Tibial nerve (tissue), 4 donors: ENCODE measurements at regions not wholly inside any gene's neighbourhood (a gene's known extent, or its start where the extent isn't known, plus 50 kb on each side); places are given as distances from the start of the nearest gene placed in this dataset.

Source experiments
- DNase-seq, 2 donors: peaks; one replicate each; pipeline ENCODE4 v3.0.0-alpha.2; 2019; ENCODE audit warnings: low spot score in 2 of 2
- H3K27ac ChIP-seq, 4 donors: fragments of 200-600 bp; sonication (generic) in 3 of 4; one replicate each; pipeline ENCODE4 v1.5.1; 2017 to 2019; ENCODE audit warnings: mild to moderate bottlenecking in 1 of 4
- H3K27me3 ChIP-seq, 2 donors: fragments of 200-600 bp; sonication (generic) in 1 of 2; one replicate each; pipeline versions ENCODE4 v1.5.1 to v1.6.0; 2017 to 2019
- H3K36me3 ChIP-seq, 3 donors: fragments of 200-600 bp; sonication (generic); one replicate each; pipeline ENCODE4 v1.5.1; 2018 to 2019
- H3K4me1 ChIP-seq, 4 donors: fragments of 200-600 bp; sonication (generic) in 3 of 4; one replicate each; pipeline ENCODE4 v1.5.1; 2017 to 2019
- H3K4me3 ChIP-seq, 4 donors: fragments of 200-600 bp; sonication (generic) in 3 of 4; one replicate each; pipeline ENCODE4 v1.5.1; 2017 to 2019; ENCODE audit warnings: mild to moderate bottlenecking in 1 of 4, moderate library complexity in 1 of 4
- H3K9me3 ChIP-seq, 4 donors: fragments of 200-600 bp; sonication (generic) in 3 of 4; one replicate each; pipeline ENCODE4 v1.5.1; 2017 to 2019
- CTCF ChIP-seq, 5 experiments: fragments of 200-600 bp in 3 of 5; fragments of 450-650 bp in 2 of 5; sonication (generic) in 3 of 5; IDR thresholded peaks; one replicate each; pipeline ENCODE4 v1.5.1; 2016 to 2019; ENCODE audit warnings: antibody characterized with exemption in 5 of 5, mild to moderate bottlenecking in 3 of 5, moderate library complexity in 2 of 5
- EP300 ChIP-seq, 2 donors: sonication (generic); formaldehyde crosslinking; IDR thresholded peaks; one replicate each; pipeline ENCODE4 v1.6.1; 2017; ENCODE audit warnings: antibody characterized with exemption in 2 of 2, mild to moderate bottlenecking in 1 of 2
- POLR2A ChIP-seq, 2 donors: fragments of 450-650 bp; IDR thresholded peaks; one replicate each; pipeline ENCODE4 v1.6.1; 2017; ENCODE audit warnings: antibody characterized with exemption in 2 of 2, mild to moderate bottlenecking in 2 of 2, moderate library complexity in 2 of 2
- WGBS, 2 donors: methylation state at CpG; one replicate each; pipeline ENCODE4 v1.1.5; 2018; 5-methylcytosine and 5-hydroxymethylcytosine counted together

GRCh38 chr14:83163016-83163415, 1629.4 kb upstream of the SEL1L start:
- TF ChIP-seq POLR2A (IDR thresholded peaks at IDR 0.05) = no peak
- TF ChIP-seq CTCF (IDR thresholded peaks at IDR 0.05) = no peak
- TF ChIP-seq EP300 (IDR thresholded peaks at IDR 0.05) = no peak
- Histone ChIP-seq H3K4me3 (no peak overlapping the region), H3K9me3 (no peaks in the 10 kb centered on the region), H3K27ac (no peak overlapping the region), H3K4me1 (peaks cover 0 to 14% (median 0%) of the 10 kb centered on the region in 4 donors), H3K36me3 (no peaks in the 10 kb centered on the region), H3K27me3 (no peaks in the 10 kb centered on the region)
- DNase-seq = no peak
- WGBS, 2 donors = 36% methylated on average over 4 of the region's 4 CpGs

DNA sequence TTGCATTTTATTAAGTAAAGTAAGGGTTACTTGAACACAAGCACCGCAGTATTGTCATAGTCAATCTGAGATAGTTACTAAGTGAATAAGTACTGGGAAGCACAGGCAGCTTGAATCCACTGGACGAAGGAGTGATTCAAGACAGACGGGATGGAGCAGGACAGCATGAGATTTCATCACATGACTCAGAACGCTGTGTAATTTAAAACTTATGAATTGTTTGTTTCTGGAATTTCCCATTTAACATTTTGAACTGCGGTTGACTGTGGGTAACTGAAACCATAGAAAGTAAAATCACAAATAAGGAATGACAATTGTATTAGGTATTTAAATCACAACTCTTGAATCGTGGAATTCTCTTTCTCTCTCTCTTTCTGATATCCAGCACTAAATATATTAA, 1630.4 kb upstream of the SEL1L start:
- peaks cover 0 to 14% (median 0%) of the 10 kb centered on the region in 4 donors for H3K4me1 ChIP-seq

DNA sequence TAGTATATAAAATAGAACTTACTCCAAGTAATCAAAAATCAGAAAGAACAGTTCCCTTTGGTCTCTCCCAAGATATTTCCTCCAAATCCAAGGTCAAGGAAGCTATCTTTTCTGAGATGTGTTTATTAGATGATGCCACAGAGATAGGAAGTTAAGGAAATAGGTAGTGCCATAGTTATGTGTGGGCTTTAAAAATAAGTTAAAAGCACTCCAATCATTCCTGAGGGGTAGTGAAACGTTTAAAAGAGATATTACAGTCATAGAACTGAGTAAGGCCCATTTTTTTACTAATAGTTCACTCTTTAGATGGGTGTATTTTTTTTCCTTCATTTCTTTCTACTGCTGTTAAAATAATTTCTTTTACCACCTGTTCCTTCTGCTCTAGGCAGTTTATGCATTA, 1630.9 kb upstream of the SEL1L start:
- no peaks in the 10 kb centered on the region for H3K9me3 ChIP-seq
- TF ChIP-seq EP300 (IDR thresholded peaks at IDR 0.05) (no peak), POLR2A (IDR thresholded peaks at IDR 0.05) (no peak), CTCF (IDR thresholded peaks at IDR 0.05) (no peak)
- no peaks in the 10 kb centered on the region for H3K36me3 ChIP-seq
- peaks cover 0 to 14% (median 0%) of the 10 kb centered on the region in 4 donors for H3K4me1 ChIP-seq
- H3K27ac ChIP-seq = no peak overlapping the region
- no peak overlapping the region for H3K4me3 ChIP-seq
- WGBS, 2 donors = 48 to 54% methylated on average over 1 of the region's 1 CpG
- H3K27me3 ChIP-seq = no peaks in the 10 kb centered on the region
- no peak for DNase-seq

More for the DNA sequence above, 1630.4 kb upstream of the SEL1L start:
- no peaks in the 10 kb centered on the region for H3K9me3 ChIP-seq
- H3K4me3 ChIP-seq = no peak overlapping the region
- WGBS, 2 donors = 40 to 42% methylated on average over 6 of the region's 6 CpGs
- no peaks in the 10 kb centered on the region for H3K36me3 ChIP-seq
- no peak overlapping the region for H3K27ac ChIP-seq
- no peaks in the 10 kb centered on the region for H3K27me3 ChIP-seq
- TF ChIP-seq POLR2A (IDR thresholded peaks at IDR 0.05) (no peak), EP300 (IDR thresholded peaks at IDR 0.05) (no peak), CTCF (IDR thresholded peaks at IDR 0.05) (no peak)
- DNase-seq = no peak

GRCh38 chr14:83170165-83170564, 1636.5 kb upstream of the SEL1L start:
- Histone ChIP-seq H3K4me1 (no peaks in the 10 kb centered on the region), H3K4me3 (no peak overlapping the region), H3K36me3 (no peaks in the 10 kb centered on the region), H3K27me3 (no peaks in the 10 kb centered on the region), H3K9me3 (no peaks in the 10 kb centered on the region), H3K27ac (no peak overlapping the region)
- no peak for DNase-seq
- WGBS, 2 donors = 80 to 85% methylated on average over 3 of the region's 3 CpGs
- TF ChIP-seq POLR2A (IDR thresholded peaks at IDR 0.05) (no peak), CTCF (IDR thresholded peaks at IDR 0.05) (no peak), EP300 (IDR thresholded peaks at IDR 0.05) (no peak)

DNA sequence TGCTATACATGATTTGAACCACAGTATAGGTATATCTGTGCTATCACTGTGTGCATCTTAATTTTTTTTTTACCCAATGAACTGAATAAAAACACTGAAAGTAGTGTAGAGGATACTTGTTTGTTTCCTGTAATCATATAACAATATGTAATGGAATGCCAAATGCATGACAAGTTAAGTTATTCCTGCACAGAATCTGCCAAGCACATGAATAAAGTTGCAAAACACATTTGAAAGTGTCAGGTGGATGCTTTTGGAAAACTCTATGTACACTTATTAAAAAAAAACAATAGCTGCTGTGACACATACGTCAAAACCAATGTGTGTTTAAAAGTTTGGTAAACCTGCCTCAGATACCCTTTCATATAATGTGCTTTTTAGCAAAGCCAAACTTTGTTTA, 1638.1 kb upstream of the SEL1L start:
- TF ChIP-seq CTCF (IDR thresholded peaks at IDR 0.05) = no peak
- TF ChIP-seq POLR2A (IDR thresholded peaks at IDR 0.05) = no peak
- no peak for TF ChIP-seq EP300 (IDR thresholded peaks at IDR 0.05)
- no peak overlapping the region for H3K4me3 ChIP-seq
- H3K4me1 ChIP-seq = no peaks in the 10 kb centered on the region
- H3K27ac ChIP-seq = no peak overlapping the region
- WGBS, 2 donors = 94 to 97% methylated on average over 1 of the region's 1 CpG
- DNase-seq = no peak
- no peaks in the 10 kb centered on the region for H3K36me3 ChIP-seq
- no peaks in the 10 kb centered on the region for H3K9me3 ChIP-seq
- H3K27me3 ChIP-seq = no peaks in the 10 kb centered on the region
